ENCODE measurements at regions not wholly inside any gene's neighbourhood (a gene's known extent, or its start where the extent isn't known, plus 50 kb on each side); places are given as distances from the start of the nearest gene placed in this dataset.

DNA sequence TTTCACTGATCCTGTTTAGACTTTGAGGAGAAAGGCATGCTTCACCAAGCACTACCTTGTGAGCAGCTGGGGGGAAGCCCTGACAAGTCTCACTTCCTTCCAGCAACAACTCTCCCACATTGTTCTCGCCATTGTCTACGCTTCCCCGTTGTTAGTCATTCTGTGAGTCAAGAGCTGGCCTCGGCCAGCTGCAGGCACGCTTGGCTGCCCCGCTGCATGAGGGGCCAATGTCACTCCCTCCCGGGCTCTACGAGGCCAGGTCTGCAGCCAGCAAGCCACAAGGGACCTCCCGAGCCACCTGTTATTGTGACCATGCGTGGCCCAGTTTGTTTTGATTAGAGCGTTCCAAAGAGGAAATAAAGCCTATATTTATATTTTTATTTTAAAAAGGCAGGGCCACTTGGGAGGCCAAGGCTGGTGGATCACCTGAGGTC lies 220.9 kb downstream of the FOXO1 start:
- TF ChIP-seq SIN3A (IDR thresholded peaks at IDR 0.05; ENCODE audit: borderline replicate concordance, insufficient read depth, low read length) (peak; percentile 76; the same call in 1 of the 2 replicates), POLR2AphosphoS5 (IDR thresholded peaks at IDR 0.05; ENCODE audit: low read depth, low read length) (no peak), TAF1 (IDR thresholded peaks at IDR 0.05; ENCODE audit: borderline replicate concordance, insufficient read depth, low read length) (no peak)
- TF ChIP-seq, protein P1, sequence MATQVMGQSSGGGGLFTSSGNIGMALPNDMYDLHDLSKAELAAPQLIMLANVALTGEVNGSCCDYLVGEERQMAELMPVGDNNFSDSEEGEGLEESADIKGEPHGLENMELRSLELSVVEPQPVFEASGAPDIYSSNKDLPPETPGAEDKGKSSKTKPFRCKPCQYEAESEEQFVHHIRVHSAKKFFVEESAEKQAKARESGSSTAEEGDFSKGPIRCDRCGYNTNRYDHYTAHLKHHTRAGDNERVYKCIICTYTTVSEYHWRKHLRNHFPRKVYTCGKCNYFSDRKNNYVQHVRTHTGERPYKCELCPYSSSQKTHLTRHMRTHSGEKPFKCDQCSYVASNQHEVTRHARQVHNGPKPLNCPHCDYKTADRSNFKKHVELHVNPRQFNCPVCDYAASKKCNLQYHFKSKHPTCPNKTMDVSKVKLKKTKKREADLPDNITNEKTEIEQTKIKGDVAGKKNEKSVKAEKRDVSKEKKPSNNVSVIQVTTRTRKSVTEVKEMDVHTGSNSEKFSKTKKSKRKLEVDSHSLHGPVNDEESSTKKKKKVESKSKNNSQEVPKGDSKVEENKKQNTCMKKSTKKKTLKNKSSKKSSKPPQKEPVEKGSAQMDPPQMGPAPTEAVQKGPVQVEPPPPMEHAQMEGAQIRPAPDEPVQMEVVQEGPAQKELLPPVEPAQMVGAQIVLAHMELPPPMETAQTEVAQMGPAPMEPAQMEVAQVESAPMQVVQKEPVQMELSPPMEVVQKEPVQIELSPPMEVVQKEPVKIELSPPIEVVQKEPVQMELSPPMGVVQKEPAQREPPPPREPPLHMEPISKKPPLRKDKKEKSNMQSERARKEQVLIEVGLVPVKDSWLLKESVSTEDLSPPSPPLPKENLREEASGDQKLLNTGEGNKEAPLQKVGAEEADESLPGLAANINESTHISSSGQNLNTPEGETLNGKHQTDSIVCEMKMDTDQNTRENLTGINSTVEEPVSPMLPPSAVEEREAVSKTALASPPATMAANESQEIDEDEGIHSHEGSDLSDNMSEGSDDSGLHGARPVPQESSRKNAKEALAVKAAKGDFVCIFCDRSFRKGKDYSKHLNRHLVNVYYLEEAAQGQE (IDR thresholded peaks at IDR 0.05; ENCODE audit: insufficient read depth in 1 of 2, low read depth in 2 of 2, low read length in 2 of 2) = 0 out of 4 replicates have a peak, but pooled peaks of 1 of the 2 experiments have one; percentile 22

Measured in PFSK-1 (cell line).